Right lobe of liver (tissue), 4 donors: ENCODE measurements at regions not wholly inside any gene's neighbourhood (a gene's known extent, or its start where the extent isn't known, plus 50 kb on each side); places are given as distances from the start of the nearest gene placed in this dataset.
"Not testable (repeated sequence)": the region's sequence is repeated elsewhere in the genome, so short reads cannot be mapped to it uniquely, and the experiment has no call there.

Experiments used
- CTCF ChIP-seq, 4 donors: fragments of 200-600 bp in 3 of 4; fragments of 450-650 bp in 1 of 4; IDR thresholded peaks; one replicate each; pipeline versions ENCODE4 v1.5.1 to v1.8.0; 2016 to 2022; ENCODE audit warnings: antibody characterized with exemption in 4 of 4, mild to moderate bottlenecking in 2 of 4
- POLR2A ChIP-seq: fragments of 450-650 bp; IDR thresholded peaks from one replicate; pipeline ENCODE4 v1.6.1; 2017; ENCODE audit warnings: antibody characterized with exemption, mild to moderate bottlenecking
- donor health status: DM: no; HTN: no; CAD: no.
- donor health status: DM: no; HTN: no; CAD: no.
- donor health status: DM: no; HTN: yes; CAD: no.

- not testable (repeated sequence) for TF ChIP-seq CTCF (IDR thresholded peaks at IDR 0.05); POLR2A
Measured at GRCh38 chr1:71290506-71291237, 209.8 kb upstream of the ZRANB2 start.
